ENCODE measurements at regions not wholly inside any gene's neighbourhood (a gene's known extent, or its start where the extent isn't known, plus 50 kb on each side); places are given as distances from the start of the nearest gene placed in this dataset.

- ChIA-PET POLR2A (no interaction called here), CTCF (interaction anchor here (1.3 to 1.5 kb wide), 2 partner anchors 11 to 17 kb away, joined by 3 to 4 read pairs; no protein-coding TSS in a partner anchor)
- DNase-seq (ENCODE audit: extremely low spot score): no peak
- TF ChIP-seq CTCF (IDR thresholded peaks at IDR 0.05; ENCODE audit: control extremely low read depth, extremely low read depth, low read depth, missing control alignments): no peak
These were observed 152.0 kb upstream of the IGSF21 start for GRCh38 chr1:17955302-17956285.

GRCh38 chr1:17957588-17958267 is 149.9 kb upstream of the IGSF21 start:
- ChIA-PET POLR2A (no interaction called here), CTCF (interaction anchor here (1.5 kb wide), 1 partner anchor 19 kb away, joined by 4 read pairs; no protein-coding TSS in a partner anchor)
- TF ChIP-seq CTCF (IDR thresholded peaks at IDR 0.05; ENCODE audit: control extremely low read depth, extremely low read depth, low read depth, missing control alignments): no peak
- DNase-seq (ENCODE audit: extremely low spot score): no peak

GRCh38 chr1:17958704-17959103 is 148.9 kb upstream of the IGSF21 start:
- ChIA-PET POLR2A (no interaction called here), CTCF (no interaction called here)
- no peak for TF ChIP-seq CTCF (IDR thresholded peaks at IDR 0.05; ENCODE audit: control extremely low read depth, extremely low read depth, low read depth, missing control alignments)
- DNase-seq (ENCODE audit: extremely low spot score): no peak

- no peak for TF ChIP-seq CTCF (IDR thresholded peaks at IDR 0.05; ENCODE audit: control extremely low read depth, extremely low read depth, low read depth, missing control alignments)
- ChIA-PET POLR2A (no interaction called here), CTCF (no interaction called here)
- no peak for DNase-seq (ENCODE audit: extremely low spot score)
These were observed 144.1 kb upstream of the IGSF21 start for GRCh38 chr1:17963513-17963912.

GRCh38 chr1:17965515-17966100 is 142.0 kb upstream of the IGSF21 start:
- DNase-seq (ENCODE audit: extremely low spot score): no peak
- POLR2A ChIA-PET: no interaction called here
- TF ChIP-seq CTCF (IDR thresholded peaks at IDR 0.05; ENCODE audit: control extremely low read depth, extremely low read depth, low read depth, missing control alignments): no peak
- CTCF ChIA-PET: no interaction called here

- DNase-seq (ENCODE audit: extremely low spot score): no peak
- TF ChIP-seq CTCF (IDR thresholded peaks at IDR 0.05; ENCODE audit: control extremely low read depth, extremely low read depth, low read depth, missing control alignments): no peak
- POLR2A ChIA-PET: no interaction called here
- CTCF ChIA-PET: interaction anchor here (1.5 kb wide), 1 partner anchor 11 kb away, joined by 3 read pairs; no protein-coding TSS in a partner anchor
These were observed 141.3 kb upstream of the IGSF21 start for GRCh38 chr1:17966341-17966740.
